Left lung (tissue), 4 donors: ENCODE measurements at regions not wholly inside any gene's neighbourhood (a gene's known extent, or its start where the extent isn't known, plus 50 kb on each side); places are given as distances from the start of the nearest gene placed in this dataset.

Experiments
- ATAC-seq: fragments of 200-7000 bp; cut with Tn5 transposase; one replicate; pipeline ENCODE4 v1.9.1; 2020; ENCODE audit warnings: moderate library complexity
- DNase-seq, 4 donors: peaks; one replicate each; pipeline ENCODE4 v3.0.0-alpha.2; 2013 to 2020
- H3K27ac ChIP-seq, 2 donors: fragments of 200-600 bp; sonication (generic) in 1 of 2; one replicate each; pipeline versions ENCODE4 v1.5.0 to v1.8.0; 2020 to 2021
- H3K27me3 ChIP-seq, 2 donors: fragments of 200-600 bp; sonication (generic) in 1 of 2; one replicate each; pipeline versions ENCODE4 v1.5.0 to v1.8.0; 2020 to 2021
- H3K36me3 ChIP-seq, 2 donors: fragments of 200-600 bp; sonication (generic) in 1 of 2; one replicate each; pipeline versions ENCODE4 v1.5.0 to v1.8.0; 2020 to 2021
- H3K4me1 ChIP-seq, 2 donors: fragments of 200-600 bp; one replicate each; pipeline ENCODE4 v1.8.0; 2021
- H3K4me3 ChIP-seq, 2 donors: fragments of 200-600 bp; sonication (generic) in 1 of 2; one replicate each; pipeline versions ENCODE4 v1.5.0 to v1.8.0; 2020 to 2021; ENCODE audit warnings: mild to moderate bottlenecking in 1 of 2
- H3K9me3 ChIP-seq, 2 donors: fragments of 200-600 bp; sonication (generic) in 1 of 2; one replicate each; pipeline versions ENCODE4 v1.5.0 to v1.8.0; 2020 to 2021
- CTCF ChIP-seq, 2 donors: fragments of 200-600 bp; sonication (generic) in 1 of 2; IDR thresholded peaks; one replicate each; pipeline versions ENCODE4 v1.5.0 to v1.8.0; 2021; ENCODE audit warnings: antibody characterized with exemption in 2 of 2
- intact Hi-C, 2 donors: fragments of 100-400 bp; cut with DNase I; formaldehyde crosslinking; loops; one replicate each; pipeline versions ENCODE4 v1.11.2 to v1.14.2; 2022
- donor health status: DM: no; HTN: yes; CAD: no.
- donor health status: DM: no; HTN: no; CAD: no.

GRCh38 chr3:127455541-127456450 is 134.7 kb downstream of the TPRA1 start:
- intact Hi-C loops, result loop anchor here in 1 of 2 donors (10.0 kb wide), 1 partner anchor 781 kb away; no protein-coding TSS in a partner anchor
- Histone ChIP-seq H3K27me3 (peaks cover 30 to 70% of the 10 kb centered on the region in 2 donors), H3K4me3 (peak overlapping the region; percentile 3 to 24)

DNA sequence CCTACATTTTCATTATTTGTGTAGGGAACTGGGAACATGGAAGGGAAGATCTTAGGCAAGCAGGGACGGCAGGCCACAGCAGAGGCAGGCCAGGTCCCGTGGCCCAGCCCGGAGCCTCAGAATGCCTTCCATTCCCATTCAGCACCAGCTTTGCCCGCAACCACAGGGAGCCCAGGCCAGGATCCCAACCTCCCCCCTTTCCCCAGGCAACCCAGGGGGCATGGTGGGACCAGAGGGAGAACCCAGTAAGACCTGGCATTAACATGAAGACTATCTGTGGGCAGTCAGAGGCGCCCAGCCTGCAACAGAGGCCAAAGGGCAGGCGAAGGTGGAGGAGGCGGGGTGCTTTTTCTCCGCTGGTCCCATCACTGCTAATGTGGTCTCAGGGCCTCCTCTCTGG is 135.6 kb downstream of the TPRA1 start:
- TF ChIP-seq CTCF (IDR thresholded peaks at IDR 0.05), result no peak
- H3K27me3 ChIP-seq, result peaks cover 30 to 70% of the 10 kb centered on the region in 2 donors
- H3K9me3 ChIP-seq, result no peaks in the 10 kb centered on the region
- no peak overlapping the region for H3K27ac ChIP-seq
- no peaks in the 10 kb centered on the region for H3K36me3 ChIP-seq
- ATAC-seq (no peak), DNase-seq (peak in 1 of 4 donors; percentile 15)
- intact Hi-C loops, result loop anchor here in 1 of 2 donors (10.0 kb wide), 1 partner anchor 780 kb away; no protein-coding TSS in a partner anchor
- H3K4me3 ChIP-seq, result no peak overlapping the region
- peaks cover 14 to 22% of the 10 kb centered on the region in 2 donors for H3K4me1 ChIP-seq

More at GRCh38 chr3:127455541-127456450, 134.7 kb downstream of the TPRA1 start:
- Histone ChIP-seq H3K9me3 (no peaks in the 10 kb centered on the region), H3K36me3 (no peaks in the 10 kb centered on the region), H3K27ac (peak overlapping the region in 1 of 2 donors; percentile 68), H3K4me1 (peaks cover 14 to 22% of the 10 kb centered on the region in 2 donors)
- peak; percentile 95 to 96 for TF ChIP-seq CTCF (IDR thresholded peaks at IDR 0.05)
- DNase-seq (peak; percentile 55 to 91 (median 74)), ATAC-seq (peak; percentile 96)

DNA sequence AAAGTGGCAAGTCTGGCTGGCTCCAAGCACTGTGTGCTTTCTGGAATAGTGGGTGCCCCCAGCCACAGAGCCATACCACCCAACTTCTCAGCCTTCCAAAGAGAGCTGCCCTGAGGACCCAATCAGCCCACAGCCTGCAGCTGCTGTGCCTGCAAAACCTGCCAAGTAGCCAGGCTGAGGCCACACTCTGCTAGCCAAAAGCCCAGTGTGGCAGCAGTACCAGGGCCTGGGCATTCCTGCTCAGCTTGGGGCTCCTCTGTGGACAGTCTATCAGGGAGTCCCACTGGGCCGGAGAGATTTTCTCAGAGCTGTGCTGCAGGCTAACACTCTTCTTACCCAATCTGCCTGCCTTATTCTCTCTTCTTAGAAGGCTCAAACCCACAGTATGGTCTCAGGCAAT is 136.5 kb downstream of the TPRA1 start:
- intact Hi-C loops, result loop anchor here in 1 of 2 donors (10.0 kb wide), 1 partner anchor 779 kb away; no protein-coding TSS in a partner anchor
- TF ChIP-seq CTCF (IDR thresholded peaks at IDR 0.05), result no peak
- no peaks in the 10 kb centered on the region for H3K36me3 ChIP-seq
- no peak overlapping the region for H3K4me3 ChIP-seq
- H3K9me3 ChIP-seq, result no peaks in the 10 kb centered on the region
- H3K27me3 ChIP-seq, result peaks cover 30 to 66% of the 10 kb centered on the region in 2 donors
- no peak for ATAC-seq
- DNase-seq, result peak in 1 of 4 donors; percentile 19
- peaks cover 14 to 22% of the 10 kb centered on the region in 2 donors for H3K4me1 ChIP-seq
- H3K27ac ChIP-seq, result no peak overlapping the region

DNA sequence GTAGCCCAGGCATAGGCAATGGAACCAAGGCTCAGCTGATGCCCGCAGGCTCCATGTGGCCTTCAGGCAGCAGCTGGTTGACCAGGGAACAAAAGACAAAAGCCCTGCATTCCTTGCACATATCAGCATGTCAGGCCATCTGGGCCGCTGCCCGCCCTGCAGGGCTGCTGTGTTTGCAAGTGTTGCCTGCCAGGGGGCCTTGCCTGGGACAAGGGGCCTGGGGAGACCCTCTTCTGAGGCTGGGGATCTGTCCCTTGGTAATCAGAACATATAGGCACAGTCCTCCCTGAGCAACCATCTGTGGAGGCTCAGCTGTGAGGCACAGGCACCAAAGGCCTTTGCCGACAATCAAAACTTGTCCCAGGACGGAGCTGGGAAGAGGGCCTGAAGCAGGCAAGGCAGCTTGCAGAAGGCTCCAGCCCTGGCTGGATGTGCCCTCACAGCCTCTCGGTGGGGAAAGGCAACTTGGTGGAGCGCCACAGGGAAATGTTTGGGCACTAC is 138.2 kb downstream of the TPRA1 start:
- Histone ChIP-seq H3K9me3 (no peaks in the 10 kb centered on the region), H3K4me3 (no peak overlapping the region), H3K27me3 (peaks cover 22 to 49% of the 10 kb centered on the region in 2 donors), H3K27ac (no peak overlapping the region), H3K36me3 (no peaks in the 10 kb centered on the region), H3K4me1 (peaks cover 14 to 22% of the 10 kb centered on the region in 2 donors)
- DNase-seq (peak in 1 of 4 donors; percentile 19), ATAC-seq (no peak)
- TF ChIP-seq CTCF (IDR thresholded peaks at IDR 0.05), result no peak
- intact Hi-C loops, result loop anchor here in 1 of 2 donors (10.0 kb wide), 1 partner anchor 778 kb away; no protein-coding TSS in a partner anchor

DNA sequence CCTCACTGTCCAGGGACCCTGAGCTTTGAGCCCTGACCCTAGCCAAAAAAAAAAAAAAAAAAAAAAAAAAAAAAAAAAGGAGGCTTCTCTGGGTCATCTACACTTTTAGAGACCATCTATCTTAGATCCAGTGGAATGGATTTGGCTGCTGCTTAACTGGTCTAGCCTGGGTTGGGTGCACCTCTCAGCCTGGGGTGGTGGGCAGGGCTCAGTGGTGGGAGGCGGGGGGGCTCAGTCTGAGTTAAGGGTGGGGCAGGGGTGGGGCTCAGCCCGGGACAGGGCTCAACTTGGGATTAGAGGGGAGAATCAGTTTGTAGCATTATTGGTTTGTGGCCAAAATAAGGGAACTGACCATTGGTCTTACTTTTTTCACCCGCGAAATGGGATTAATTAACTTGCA is 139.2 kb downstream of the TPRA1 start:
- intact Hi-C loops, result loop anchor here in 1 of 2 donors (10.0 kb wide), 1 partner anchor 777 kb away; no protein-coding TSS in a partner anchor
- DNase-seq, result peak in 1 of 4 donors; percentile 9
- no peak for TF ChIP-seq CTCF (IDR thresholded peaks at IDR 0.05)

More for the DNA sequence above, 139.2 kb downstream of the TPRA1 start:
- Histone ChIP-seq H3K36me3 (no peaks in the 10 kb centered on the region), H3K27ac (no peak overlapping the region), H3K4me1 (peaks cover 7 to 13% of the 10 kb centered on the region in 2 donors), H3K27me3 (peaks cover 13 to 38% of the 10 kb centered on the region in 2 donors), H3K9me3 (no peaks in the 10 kb centered on the region), H3K4me3 (no peak overlapping the region)
- no peak for ATAC-seq
